NCI-H128 (cell line): ENCODE measurements at regions not wholly inside any gene's neighbourhood (a gene's known extent, or its start where the extent isn't known, plus 50 kb on each side); places are given as distances from the start of the nearest gene placed in this dataset.
"Not testable (repeated sequence)": the region's sequence is repeated elsewhere in the genome, so short reads cannot be mapped to it uniquely, and the experiment has no call there.

Experiments
- DNase-seq: peaks from one replicate; lab custom pipeline; 2025; ENCODE audit not compliant: unreplicated experiment; lab: John Stamatoyannopoulos, UW

GRCh38 chr18:42530276-42530675 is 575.2 kb downstream of the PIK3C3 start:
- DNase-seq: no peak

GRCh38 chr18:42532119-42532518 is 577.1 kb downstream of the PIK3C3 start:
- no peak for DNase-seq

DNA sequence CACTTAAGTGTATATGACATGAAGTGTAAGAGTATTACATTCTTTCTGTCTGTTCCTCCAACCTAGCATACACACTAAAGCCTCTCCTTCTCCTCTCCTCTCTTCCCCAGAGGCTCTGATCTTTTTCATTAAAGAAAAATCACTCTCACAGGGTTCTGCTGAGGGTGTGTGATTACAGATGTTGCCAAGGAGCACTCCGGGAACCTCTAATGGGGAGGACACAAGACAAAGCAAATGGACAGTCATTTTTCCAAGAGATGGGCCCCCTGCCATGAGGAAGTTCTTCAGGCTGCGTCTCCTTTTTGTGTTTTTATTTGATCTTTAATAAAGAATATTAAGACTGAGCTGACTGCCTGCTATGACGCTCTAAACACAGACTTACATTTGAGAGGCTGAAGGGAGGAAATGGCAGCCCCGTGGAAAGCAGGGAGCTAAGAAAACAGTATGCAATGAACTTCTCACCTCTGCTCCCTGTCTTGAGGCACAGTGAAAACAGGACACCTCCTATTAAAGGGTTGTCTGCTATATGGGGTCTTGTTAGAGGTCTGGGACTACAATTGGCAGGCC is 578.1 kb downstream of the PIK3C3 start:
- DNase-seq: no peak

- DNase-seq: no peak
Measured at GRCh38 chr18:42533616-42534015, 578.6 kb downstream of the PIK3C3 start.

DNA sequence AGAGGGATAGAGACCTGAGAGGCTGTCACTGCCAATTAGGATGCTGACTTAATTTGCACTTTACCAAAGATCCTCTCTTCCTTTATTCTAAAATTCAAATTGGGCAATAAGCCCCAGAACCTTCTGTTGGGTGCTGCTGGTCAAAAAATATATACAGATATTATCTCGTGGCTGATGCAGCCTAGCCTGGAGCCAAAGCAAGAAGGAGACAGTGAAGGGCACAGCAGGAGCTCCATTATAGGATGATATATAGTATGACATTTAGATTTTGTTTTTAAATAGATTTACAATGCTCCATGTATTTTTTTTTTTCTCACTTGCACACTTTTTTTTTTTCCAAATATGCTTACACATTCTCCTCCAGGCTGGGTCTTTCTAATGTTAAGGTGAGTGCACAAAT is 579.3 kb downstream of the PIK3C3 start:
- no peak for DNase-seq

DNA sequence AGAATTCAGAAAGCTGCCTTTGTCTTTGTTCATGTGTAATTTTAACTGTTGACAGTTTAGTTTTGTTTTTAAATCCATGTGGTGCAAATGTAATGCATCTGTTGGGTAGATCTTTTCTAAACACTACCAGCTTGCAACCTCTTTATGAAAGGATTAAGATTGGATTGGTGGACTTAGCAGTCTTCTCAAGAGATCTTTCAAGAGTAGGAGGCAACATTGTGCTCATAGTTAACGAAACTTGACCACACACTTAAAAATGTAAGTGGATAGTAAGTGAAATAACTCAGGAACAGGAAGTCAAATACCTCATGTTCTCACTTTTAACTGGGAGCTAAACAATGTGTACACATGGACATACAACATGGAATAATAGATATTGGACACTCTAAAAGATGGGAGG is 579.0 kb downstream of the RIT2 start:
- DNase-seq: no peak

GRCh38 chr18:42537291-42537690 is 578.2 kb downstream of the RIT2 start:
- no peak for DNase-seq

DNA sequence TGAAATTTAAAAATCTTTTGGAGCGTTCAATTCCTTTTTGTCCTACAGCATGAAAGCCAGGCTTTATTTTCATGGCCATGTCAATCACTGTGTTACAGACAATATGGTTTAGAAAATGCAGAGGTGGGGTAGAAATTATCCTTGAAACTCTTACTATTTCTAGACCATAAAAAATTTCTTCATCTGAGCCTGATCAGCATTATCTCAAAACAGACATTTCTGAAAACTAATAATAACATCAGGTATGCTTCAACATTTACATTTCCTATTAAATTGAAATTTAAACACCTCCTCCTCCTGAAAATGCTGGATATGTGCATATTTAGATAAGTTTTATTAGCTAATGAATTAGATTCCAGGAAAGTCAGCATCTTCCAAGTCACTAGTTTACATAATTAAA is 570.6 kb downstream of the RIT2 start:
- DNase-seq: no peak

GRCh38 chr18:42545825-42546224 is 569.7 kb downstream of the RIT2 start:
- no peak for DNase-seq

DNA sequence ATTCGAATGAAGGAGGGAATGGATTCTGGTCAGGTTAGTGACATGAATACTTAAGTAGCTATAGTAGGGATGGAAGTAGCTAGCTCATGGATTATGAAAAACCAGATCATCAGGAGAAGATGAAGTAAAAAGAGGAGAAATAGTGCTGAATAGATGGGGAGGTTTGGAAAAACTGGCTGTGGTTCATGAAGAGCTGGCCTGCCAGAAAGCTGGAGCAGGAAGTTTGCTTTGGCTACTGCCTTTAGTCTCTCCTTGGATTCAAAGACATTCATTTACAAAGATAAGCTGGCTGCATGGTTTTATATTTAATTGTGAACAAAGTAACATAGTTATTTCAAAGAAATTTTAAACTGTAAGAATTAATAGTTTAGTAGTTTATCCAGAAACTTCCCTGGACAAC is 567.0 kb downstream of the RIT2 start:
- no peak for DNase-seq

DNA sequence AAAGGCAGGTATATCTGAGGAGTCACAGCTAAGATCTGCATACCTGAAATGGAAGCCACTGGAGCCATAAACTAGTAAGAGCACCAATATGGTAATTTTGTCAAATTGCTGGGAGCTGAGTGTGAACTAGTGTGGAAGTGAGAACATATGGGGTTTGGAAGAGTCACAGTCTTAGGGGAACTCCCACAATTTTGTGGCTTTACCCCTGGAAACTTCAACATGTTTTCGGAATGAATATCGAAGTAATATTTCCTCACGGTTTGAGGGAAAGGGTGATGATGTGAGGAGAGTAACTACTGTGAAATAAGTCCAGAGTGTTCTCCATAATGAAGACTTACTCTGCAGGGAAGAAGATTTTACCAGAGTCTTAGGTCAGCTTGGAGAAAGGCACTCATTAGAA is 565.9 kb downstream of the RIT2 start:
- DNase-seq: no peak

GRCh38 chr18:42552559-42552958 is 562.9 kb downstream of the RIT2 start:
- DNase-seq: not testable (repeated sequence)

DNA sequence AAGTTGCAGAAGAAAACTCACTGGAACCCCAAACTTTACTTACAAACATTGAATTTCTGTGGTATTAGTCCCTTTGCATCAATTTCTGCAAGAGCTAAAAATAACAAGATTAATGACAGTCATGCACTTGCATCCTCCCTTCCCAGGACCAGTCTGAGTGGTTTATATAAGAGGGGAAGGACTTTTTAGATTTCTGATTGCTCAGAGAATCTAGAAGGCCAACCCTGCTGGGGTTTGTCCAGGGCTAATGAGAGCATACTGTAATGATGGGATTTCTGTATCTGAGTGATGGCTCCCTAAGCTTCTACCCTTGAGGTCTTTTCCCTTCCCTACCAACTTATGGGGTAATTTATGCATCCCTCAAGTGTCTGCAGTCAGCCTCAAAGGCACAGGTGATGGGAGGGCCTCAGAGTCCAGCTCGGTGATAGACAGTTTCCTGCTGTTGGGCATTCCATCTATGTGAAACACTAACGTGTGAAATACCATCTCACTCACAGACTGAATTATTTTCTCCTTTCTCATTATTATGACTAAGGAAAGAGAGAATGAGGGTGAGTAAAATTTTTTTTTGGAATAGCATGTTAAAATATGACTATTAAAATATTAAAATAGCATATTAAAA is 556.3 kb downstream of the RIT2 start:
- DNase-seq: no peak

GRCh38 chr18:42561521-42561920 is 554.0 kb downstream of the RIT2 start:
- DNase-seq: no peak

DNA sequence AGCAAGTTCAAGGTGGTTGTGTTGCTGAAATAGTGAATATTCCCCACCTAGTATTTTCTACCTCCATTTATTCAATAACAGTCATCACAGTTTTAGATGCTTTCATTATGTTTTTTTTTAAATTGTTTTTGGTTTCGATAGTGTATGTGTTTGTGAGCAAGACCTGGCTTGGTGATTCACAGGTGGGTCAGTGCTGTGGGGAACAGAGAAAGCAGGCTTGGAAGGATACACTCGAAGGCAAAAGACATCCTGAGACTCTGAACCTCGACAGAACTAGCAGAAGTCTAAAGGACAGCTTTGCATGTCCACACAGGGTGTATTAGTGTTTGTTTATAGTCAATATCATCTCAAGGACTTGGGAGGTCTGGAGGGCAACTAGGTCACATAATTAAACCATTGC is 551.5 kb downstream of the RIT2 start:
- DNase-seq: no peak

DNA sequence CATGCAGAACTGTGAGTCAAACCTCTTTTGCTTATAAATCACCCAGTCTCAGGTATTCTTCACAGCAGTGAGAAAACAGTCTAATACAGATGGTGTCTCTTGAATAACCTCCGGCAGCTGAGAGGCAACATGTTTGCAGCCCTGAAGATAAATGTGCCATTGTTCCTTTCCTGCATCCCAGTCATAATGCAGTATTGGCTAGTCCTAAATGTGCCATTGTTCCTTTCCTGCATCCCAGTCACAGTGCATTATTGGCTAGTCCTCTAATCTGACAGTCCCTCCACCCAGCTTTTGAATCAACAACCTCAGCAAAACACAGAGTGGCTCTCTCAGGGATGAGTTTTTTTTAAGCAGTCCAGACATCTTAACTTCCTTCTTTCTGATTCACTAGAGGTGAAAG is 550.7 kb downstream of the RIT2 start:
- DNase-seq: no peak

- DNase-seq: no peak
Measured at GRCh38 chr18:42568773-42569172, 546.7 kb downstream of the RIT2 start.

DNA sequence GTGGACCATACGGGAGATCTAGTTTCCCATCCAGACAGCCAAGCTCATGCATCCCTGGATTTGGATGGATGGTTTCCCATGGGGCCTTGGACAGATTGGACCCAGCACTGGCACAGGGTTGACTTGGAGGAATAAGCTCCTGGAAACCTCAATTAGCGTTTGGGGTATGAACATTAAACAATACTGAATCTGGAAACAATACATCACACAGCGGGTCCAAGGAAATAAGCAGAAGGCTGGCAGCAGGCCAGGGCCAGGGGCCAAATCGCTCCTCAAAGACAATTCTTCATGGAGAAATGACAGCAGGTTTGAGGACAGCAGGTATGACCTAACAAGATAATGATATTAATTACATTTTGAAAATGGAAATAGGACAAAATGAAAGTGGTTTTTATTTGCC is 540.6 kb downstream of the RIT2 start:
- peak; percentile 75 for DNase-seq

- DNase-seq: no peak
Measured at GRCh38 chr18:42576124-42576523, 539.4 kb downstream of the RIT2 start.

- DNase-seq: no peak
Measured at GRCh38 chr18:42578792-42579191, 536.7 kb downstream of the RIT2 start.

- no peak for DNase-seq
Measured at GRCh38 chr18:42582266-42582665, 533.2 kb downstream of the RIT2 start.

DNA sequence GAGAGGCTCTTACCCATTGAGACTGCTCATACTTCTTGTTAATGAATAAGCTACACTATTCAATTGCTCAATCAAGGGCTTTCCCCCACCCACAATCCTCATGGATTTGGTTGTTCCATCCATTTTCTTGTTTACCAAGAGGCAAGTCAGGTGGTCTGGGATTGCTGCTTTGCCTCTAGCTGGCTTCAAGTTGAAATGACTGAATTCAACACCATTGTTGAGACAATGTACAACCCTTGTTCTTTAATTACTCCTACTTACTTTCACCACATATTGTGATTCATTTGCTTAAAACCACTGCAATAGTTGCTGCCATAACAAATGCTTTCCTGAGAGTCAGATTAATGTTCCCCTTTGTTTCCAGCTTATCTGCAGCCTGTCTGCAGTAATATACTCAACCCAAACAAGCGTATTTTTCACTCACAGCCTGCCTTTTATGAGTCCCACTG is 532.2 kb downstream of the RIT2 start:
- peak; percentile 81 for DNase-seq

GRCh38 chr18:42586601-42587000 is 528.9 kb downstream of the RIT2 start:
- DNase-seq: no peak
